ENCODE measurements at regions not wholly inside any gene's neighbourhood (a gene's known extent, or its start where the extent isn't known, plus 50 kb on each side); places are given as distances from the start of the nearest gene placed in this dataset.

- no peaks in the 10 kb centered on the region for H3K36me3 ChIP-seq
- TF ChIP-seq CTCF (IDR thresholded peaks at IDR 0.05) (no peak), POLR2A (IDR thresholded peaks at IDR 0.05) (no peak)
- H3K27ac ChIP-seq, result no peak overlapping the region
- intact Hi-C loops (cut with DNase I; ENCODE audit: low total_unique reads), result no loop called here
- H3K4me1 ChIP-seq, result no peaks in the 10 kb centered on the region
- no peak for DNase-seq
- H3K9me3 ChIP-seq, result no peaks in the 10 kb centered on the region
- no peaks in the 10 kb centered on the region for H3K27me3 ChIP-seq
- no peak overlapping the region for H3K4me3 ChIP-seq
Measured at GRCh38 chr6:54689620-54690019, 157.0 kb upstream of the FAM83B start.

- no peak for TF ChIP-seq POLR2A (IDR thresholded peaks at IDR 0.05)
- no peak for TF ChIP-seq CTCF (IDR thresholded peaks at IDR 0.05)
- no peak for DNase-seq
- Histone ChIP-seq H3K36me3 (no peaks in the 10 kb centered on the region), H3K9me3 (no peaks in the 10 kb centered on the region), H3K4me1 (no peaks in the 10 kb centered on the region), H3K27ac (no peak overlapping the region), H3K27me3 (no peaks in the 10 kb centered on the region), H3K4me3 (no peak overlapping the region)
- intact Hi-C loops (cut with DNase I; ENCODE audit: low total_unique reads), result no loop called here
Measured at GRCh38 chr6:54690596-54690995, 156.0 kb upstream of the FAM83B start.

GRCh38 chr6:54694928-54695532, 151.5 kb upstream of the FAM83B start:
- TF ChIP-seq POLR2A (IDR thresholded peaks at IDR 0.05), result no peak
- no peak for TF ChIP-seq CTCF (IDR thresholded peaks at IDR 0.05)
- no peaks in the 10 kb centered on the region for H3K36me3 ChIP-seq
- H3K27me3 ChIP-seq, result no peaks in the 10 kb centered on the region
- no peaks in the 10 kb centered on the region for H3K4me1 ChIP-seq
- intact Hi-C loops (cut with DNase I; ENCODE audit: low total_unique reads), result no loop called here
- H3K4me3 ChIP-seq, result no peak overlapping the region
- no peak overlapping the region for H3K27ac ChIP-seq
- no peaks in the 10 kb centered on the region for H3K9me3 ChIP-seq
- no peak for DNase-seq

GRCh38 chr6:54695815-54696214, 150.8 kb upstream of the FAM83B start:
- H3K9me3 ChIP-seq, result no peaks in the 10 kb centered on the region
- H3K4me1 ChIP-seq, result no peaks in the 10 kb centered on the region
- intact Hi-C loops (cut with DNase I; ENCODE audit: low total_unique reads), result no loop called here
- TF ChIP-seq CTCF (IDR thresholded peaks at IDR 0.05) (no peak), POLR2A (IDR thresholded peaks at IDR 0.05) (no peak)
- no peak for DNase-seq
- no peak overlapping the region for H3K4me3 ChIP-seq
- no peak overlapping the region for H3K27ac ChIP-seq
- H3K36me3 ChIP-seq, result no peaks in the 10 kb centered on the region
- H3K27me3 ChIP-seq, result no peaks in the 10 kb centered on the region

- Histone ChIP-seq H3K9me3 (no peaks in the 10 kb centered on the region), H3K27ac (no peak overlapping the region), H3K36me3 (no peaks in the 10 kb centered on the region), H3K4me1 (no peaks in the 10 kb centered on the region), H3K27me3 (no peaks in the 10 kb centered on the region), H3K4me3 (no peak overlapping the region)
- no peak for DNase-seq
- TF ChIP-seq CTCF (IDR thresholded peaks at IDR 0.05) (no peak), POLR2A (IDR thresholded peaks at IDR 0.05) (no peak)
- intact Hi-C loops (cut with DNase I; ENCODE audit: low total_unique reads), result no loop called here
Measured at GRCh38 chr6:54697424-54697823, 149.1 kb upstream of the FAM83B start.

Data from uterus (tissue), 3 donors.